HCT116 (cell line): ENCODE measurements at regions not wholly inside any gene's neighbourhood (a gene's known extent, or its start where the extent isn't known, plus 50 kb on each side); places are given as distances from the start of the nearest gene placed in this dataset.

Experiments used
- ATAC-seq: fragments of 200-7000 bp; cut with Tn5 transposase; 2 replicates; pipeline ENCODE4 v1.9.1; 2020; ENCODE audit warnings: mild to moderate bottlenecking, moderate library complexity
- BruUV-seq: library from RNA; stranded (reverse); fragments of 400-500 nt; replicated peaks from 2 replicates; lab custom pipeline; 2021; lab: Mats Ljungman, UMichigan
- CTCF ChIA-PET: fragments of 300-600 bp; sonication (Branson Sonifier 250); formaldehyde crosslinking; loops from one replicate; lab custom pipeline; 2021; ENCODE audit warnings: antibody characterized with exemption; lab: Charles Lee
- POLR2A ChIA-PET: fragments of 300-600, 350-600 bp; sonication (Branson Sonifier 250); formaldehyde crosslinking; loops from one replicate; lab custom pipeline; 2021; ENCODE audit warnings: antibody characterized with exemption; lab: Charles Lee
- RAD21 ChIA-PET, 2 experiments: fragments of 300-600 bp; sonication (Branson Sonifier 250); formaldehyde crosslinking; loops; one replicate each; lab custom pipeline; 2023; ENCODE audit warnings: low total read pairs in 2 of 2; ENCODE audit not compliant: uncharacterized antibody in 2 of 2, unreplicated experiment in 2 of 2, low non-redundant PET in 1 of 2; lab: Charles Lee
- DNase-seq: peaks from one replicate; pipeline ENCODE4 v3.0.0-alpha.2; 2010; ENCODE audit warnings: low read depth, low spot score
- H2AFZ ChIP-seq: fragments of 200-600 bp; shearing (Covaris generic), sonication (generic); 2 replicates; pipeline ENCODE4 v1.6.1; 2017; ENCODE audit warnings: low read depth, mixed run types, mixed read lengths, antibody characterized with exemption, low read length; ENCODE audit not compliant: poor library complexity, severe bottlenecking
- H3K27ac ChIP-seq: 2 replicates; pipeline ENCODE4 v1.5.1; 2012; ENCODE audit warnings: low read depth, low read length
- H3K27me3 ChIP-seq: fragments of 200-600 bp; sonication (generic); 2 replicates; pipeline ENCODE4 v1.6.1; 2016; ENCODE audit warnings: mixed run types, low read length, mixed read lengths; ENCODE audit not compliant: insufficient read depth
- H3K36me3 ChIP-seq, 2 experiments: fragments of 200-500 bp in 1 of 2; fragments of 200-600 bp in 1 of 2; sonication (Bioruptor generic) in 1 of 2; sonication (generic) in 1 of 2; 2 replicates each; pipeline versions ENCODE4 v1.5.1 to v1.6.1; 2014 to 2016; ENCODE audit warnings: low read length in 2 of 2, inconsistent platforms in 1 of 2, mixed read lengths in 1 of 2, mixed run types in 1 of 2; ENCODE audit not compliant: insufficient read depth in 2 of 2, control insufficient read depth in 1 of 2
- H3K4me1 ChIP-seq, 2 experiments: fragments of 200-600 bp in 1 of 2; sonication (generic) in 1 of 2; 2 replicates each; pipeline versions ENCODE4 v1.5.1 to v1.6.1; 2012 to 2017; ENCODE audit warnings: low read length in 2 of 2, inconsistent platforms in 1 of 2, mild to moderate bottlenecking in 1 of 2, mixed read lengths in 1 of 2, mixed run types in 1 of 2, moderate library complexity in 1 of 2; ENCODE audit not compliant: insufficient read depth in 2 of 2, control insufficient read depth in 1 of 2
- H3K4me2 ChIP-seq: fragments of 200-600 bp; sonication (generic); 2 replicates; pipeline ENCODE4 v1.6.1; 2017; ENCODE audit warnings: mixed run types, low read length, mixed read lengths
- H3K4me3 ChIP-seq, 2 experiments: fragments of 200-600 bp in 1 of 2; sonication (generic) in 1 of 2; replicated peaks in 1 of 2; 2 replicates each; pipeline ENCODE4 v1.5.1; 2011 to 2016; ENCODE audit warnings: low read length in 2 of 2, control low read depth in 1 of 2, low read depth in 1 of 2, mild to moderate bottlenecking in 1 of 2, mixed read lengths in 1 of 2, mixed run types in 1 of 2
- H3K79me2 ChIP-seq: fragments of 200-600 bp; sonication (generic); 2 replicates; pipeline ENCODE4 v1.6.1; 2017; ENCODE audit warnings: mild to moderate bottlenecking, mixed run types, low read length, moderate library complexity, mixed read lengths; ENCODE audit not compliant: insufficient read depth
- H3K9ac ChIP-seq: fragments of 200-600 bp; sonication (generic); 2 replicates; pipeline ENCODE4 v1.6.1; 2016; ENCODE audit warnings: low read length, mixed read lengths
- H3K9me2 ChIP-seq: fragments of 200-600 bp; sonication (generic), shearing (Covaris generic); 2 replicates; pipeline ENCODE4 v1.6.1; 2017; ENCODE audit warnings: mixed run types, mild to moderate bottlenecking, moderate library complexity; ENCODE audit not compliant: insufficient read depth
- H3K9me3 ChIP-seq, 2 experiments: fragments of 200-500 bp in 1 of 2; fragments of 200-600 bp in 1 of 2; sonication (Bioruptor generic) in 1 of 2; sonication (generic) in 1 of 2; 2 replicates each; pipeline ENCODE4 v1.6.1; 2014 to 2017; ENCODE audit warnings: low read length in 2 of 2, mixed read lengths in 2 of 2, inconsistent platforms in 1 of 2, low read depth in 1 of 2, mild to moderate bottlenecking in 1 of 2, mixed run types in 1 of 2, moderate library complexity in 1 of 2; ENCODE audit not compliant: control insufficient read depth in 1 of 2, insufficient read depth in 1 of 2
- H4K20me1 ChIP-seq: fragments of 200-600 bp; sonication (generic), shearing (Covaris generic); 2 replicates; pipeline ENCODE4 v1.6.1; 2017; ENCODE audit warnings: mixed run types, mild to moderate bottlenecking, moderate library complexity; ENCODE audit not compliant: insufficient read depth
- CEBPB ChIP-seq: IDR thresholded peaks from 2 replicates; pipeline ENCODE4 v1.6.1; 2012; ENCODE audit warnings: low read depth
- EZH2phosphoT487 ChIP-seq: fragments of 200-600 bp; IDR thresholded peaks from 2 replicates; pipeline ENCODE4 v1.6.1; 2018; ENCODE audit warnings: antibody characterized with exemption, borderline replicate concordance
- JUND ChIP-seq: IDR thresholded peaks from 2 replicates; pipeline ENCODE4 v1.6.1; 2012
- MAX ChIP-seq: IDR thresholded peaks from 2 replicates; pipeline ENCODE4 v1.6.1; 2012
- REST ChIP-seq: IDR thresholded peaks from 2 replicates; pipeline ENCODE4 v1.6.1; 2012; ENCODE audit warnings: low read depth
- YY1 ChIP-seq: IDR thresholded peaks from 2 replicates; pipeline ENCODE4 v1.6.1; 2011; ENCODE audit warnings: low read length, low read depth, moderate library complexity, mild to moderate bottlenecking; ENCODE audit not compliant: insufficient replicate concordance; ENCODE audit errors: extremely low read depth
- ZBTB33 ChIP-seq: IDR thresholded peaks from 2 replicates; pipeline ENCODE4 v1.6.1; 2011; ENCODE audit warnings: mild to moderate bottlenecking, low read length, moderate library complexity; ENCODE audit not compliant: insufficient replicate concordance; ENCODE audit errors: extremely low read depth
- intact Hi-C: fragments of 100-400 bp; cut with micrococcal nuclease; formaldehyde crosslinking; loops from 2 replicates; pipeline ENCODE4 v1.10.0; 2022

- Histone ChIP-seq H3K36me3 (no peaks in the 10 kb centered on the region), H3K79me2 (no peaks in the 10 kb centered on the region), H3K9me3 (no peaks in the 10 kb centered on the region), H3K4me3 (no peak overlapping the region), H3K9me2 (no peaks in the 10 kb centered on the region), H4K20me1 (no peaks in the 10 kb centered on the region), H3K27ac (no peak overlapping the region), H3K4me2 (no peak overlapping the region), H2AFZ (no peak overlapping the region), H3K4me1 (no peaks in the 10 kb centered on the region), H3K27me3 (no peaks in the 10 kb centered on the region), H3K9ac (no peak overlapping the region)
- no TSS peak for BruUV-seq
- RAD21 ChIA-PET, result no interaction called here
- TF ChIP-seq MAX (no peak), CEBPB (no peak), REST (no peak), ZBTB33 (no peak), JUND (no peak), EZH2phosphoT487 (no peak), YY1 (no peak)
- CTCF ChIA-PET, result interaction anchor here (1.0 kb wide), 1 partner anchor 602 kb away, joined by 3 read pairs; no protein-coding TSS in a partner anchor
- POLR2A ChIA-PET, result no interaction called here
- intact Hi-C loops, result no loop called here
- DNase-seq (no peak), ATAC-seq (no peak)
Measured at GRCh38 chr17:72063262-72063661, 57.6 kb upstream of the SOX9 start.
